Upper lobe of left lung (tissue), 6 donors: ENCODE measurements at regions not wholly inside any gene's neighbourhood (a gene's known extent, or its start where the extent isn't known, plus 50 kb on each side); places are given as distances from the start of the nearest gene placed in this dataset.

Experiments used
- ATAC-seq, 2 donors: fragments of 200-7000 bp; cut with Tn5 transposase; one replicate each; pipeline ENCODE4 v1.9.1; 2022; ENCODE audit warnings: mild to moderate bottlenecking in 2 of 2, moderate library complexity in 2 of 2; ENCODE audit not compliant: low FRiP score in 2 of 2
- DNase-seq, 2 donors: peaks; one replicate each; pipeline ENCODE4 v3.0.0-alpha.2; 2019 to 2020
- H3K27ac ChIP-seq, 4 donors: fragments of 200-600 bp; sonication (generic); one replicate each; pipeline ENCODE4 v1.5.1; 2016 to 2019
- H3K27me3 ChIP-seq, 4 donors: fragments of 200-600 bp; sonication (generic); one replicate each; pipeline ENCODE4 v1.5.1; 2017 to 2019
- H3K36me3 ChIP-seq, 4 donors: fragments of 200-600 bp; sonication (generic); one replicate each; pipeline ENCODE4 v1.5.1; 2016 to 2019
- H3K4me1 ChIP-seq, 4 donors: fragments of 200-600 bp; sonication (generic); one replicate each; pipeline ENCODE4 v1.5.1; 2018 to 2019
- H3K4me3 ChIP-seq, 4 donors: fragments of 200-600 bp; sonication (generic); one replicate each; pipeline ENCODE4 v1.5.1; 2017 to 2019; ENCODE audit warnings: mild to moderate bottlenecking in 2 of 4, moderate library complexity in 1 of 4
- H3K9me3 ChIP-seq, 4 donors: fragments of 200-600 bp; sonication (generic); one replicate each; pipeline ENCODE4 v1.5.1; 2018 to 2019
- CTCF ChIP-seq, 6 experiments: fragments of 450-650 bp in 4 of 6; fragments of 200-600 bp in 2 of 6; sonication (generic) in 2 of 6; IDR thresholded peaks; one replicate each; pipeline ENCODE4 v1.5.1; 2016 to 2019; ENCODE audit warnings: antibody characterized with exemption in 6 of 6
- EP300 ChIP-seq, 4 donors: sonication (generic); formaldehyde crosslinking; IDR thresholded peaks; one replicate each; pipeline ENCODE4 v1.5.1; 2017; ENCODE audit warnings: antibody characterized with exemption in 4 of 4, control low read depth in 2 of 4
- POLR2A ChIP-seq, 4 donors: fragments of 450-650 bp; IDR thresholded peaks; one replicate each; pipeline ENCODE4 v1.5.1; 2016 to 2017; ENCODE audit warnings: antibody characterized with exemption in 4 of 4, mild to moderate bottlenecking in 2 of 4
- POLR2AphosphoS5 ChIP-seq, 2 donors: sonication (generic); formaldehyde crosslinking; IDR thresholded peaks; one replicate each; pipeline ENCODE4 v1.5.1; 2017; ENCODE audit warnings: antibody characterized with exemption in 2 of 2
- WGBS, 2 donors: methylation state at CpG; one replicate each; pipeline ENCODE4 v1.1.5; 2017 to 2018; 5-methylcytosine and 5-hydroxymethylcytosine counted together
- donor health status: DM: no; HTN: no; CAD: no; lungs with moderate emphysema.
- donor health status: DM: no; HTN: yes; CAD: no; lungs with severe emphysema.

GRCh38 chr15:52855157-52855556 is 65.0 kb upstream of the ONECUT1 start:
- DNase-seq: no peak
- H3K9me3 ChIP-seq: no peaks in the 10 kb centered on the region
- no peak for ATAC-seq
- H3K27ac ChIP-seq: no peak overlapping the region
- TF ChIP-seq EP300 (IDR thresholded peaks at IDR 0.05): no peak
- no peak for TF ChIP-seq CTCF (IDR thresholded peaks at IDR 0.05)
- no peak for TF ChIP-seq POLR2AphosphoS5 (IDR thresholded peaks at IDR 0.05)
- no peak for TF ChIP-seq POLR2A (IDR thresholded peaks at IDR 0.05)
- no peaks in the 10 kb centered on the region for H3K4me1 ChIP-seq
- 43 to 61% methylated on average over 3 of the region's 3 CpGs for WGBS, 2 donors
- H3K27me3 ChIP-seq: peaks cover 0 to 6% (median 0%) of the 10 kb centered on the region in 4 donors
- no peaks in the 10 kb centered on the region for H3K36me3 ChIP-seq
- no peak overlapping the region for H3K4me3 ChIP-seq

- no peaks in the 10 kb centered on the region for H3K4me1 ChIP-seq
- no peaks in the 10 kb centered on the region for H3K36me3 ChIP-seq
- H3K4me3 ChIP-seq: no peak overlapping the region
- no peak for ATAC-seq
- peaks cover 0 to 4% (median 0%) of the 10 kb centered on the region in 4 donors for H3K9me3 ChIP-seq
- WGBS, 2 donors: 77 to 89% methylated on average over 5 of the region's 5 CpGs
- DNase-seq: no peak
- TF ChIP-seq POLR2AphosphoS5 (IDR thresholded peaks at IDR 0.05) (no peak), CTCF (IDR thresholded peaks at IDR 0.05) (no peak), EP300 (IDR thresholded peaks at IDR 0.05) (no peak), POLR2A (IDR thresholded peaks at IDR 0.05) (no peak)
- no peaks in the 10 kb centered on the region for H3K27me3 ChIP-seq
- H3K27ac ChIP-seq: no peak overlapping the region
These were observed 54.7 kb upstream of the ONECUT1 start for GRCh38 chr15:52844823-52845222.
